ENCODE measurements at regions not wholly inside any gene's neighbourhood (a gene's known extent, or its start where the extent isn't known, plus 50 kb on each side); places are given as distances from the start of the nearest gene placed in this dataset.

GRCh38 chr11:97894978-97895377, 1125.8 kb upstream of the CNTN5 start:
- TF ChIP-seq CTCF (IDR thresholded peaks at IDR 0.05): no peak
- TF ChIP-seq EZH2phosphoT487 (IDR thresholded peaks at IDR 0.05): no peak
